ENCODE measurements at regions not wholly inside any gene's neighbourhood (a gene's known extent, or its start where the extent isn't known, plus 50 kb on each side); places are given as distances from the start of the nearest gene placed in this dataset.
"Not testable (repeated sequence)": the region's sequence is repeated elsewhere in the genome, so short reads cannot be mapped to it uniquely, and the experiment has no call there.

DNA sequence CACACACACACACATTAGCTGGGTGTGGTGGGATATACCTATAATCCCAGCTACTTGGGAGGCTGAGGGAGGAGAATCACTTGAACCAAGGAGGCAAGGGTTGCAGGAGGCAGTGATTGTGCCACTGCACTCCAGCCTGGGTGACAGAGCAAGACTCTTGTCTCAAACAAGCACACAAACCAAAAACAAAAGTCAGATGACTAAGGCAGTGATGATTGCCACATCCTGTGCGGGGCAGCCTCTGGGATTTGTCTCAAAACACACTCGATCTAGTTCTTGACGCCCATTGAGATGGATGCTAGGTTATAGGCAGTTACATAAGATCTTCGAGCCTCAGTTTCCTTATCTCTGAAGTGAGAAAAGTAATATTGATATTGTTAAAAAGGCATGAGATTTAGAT, 57.8 kb upstream of the NBPF8 start:
- H3K9me3 ChIP-seq (ENCODE audit: control insufficient read depth, low read length); H3K4me1 ChIP-seq (ENCODE audit: control insufficient read depth, insufficient read depth, low read length); H3K4me3 ChIP-seq (ENCODE audit: insufficient read depth, low read depth, low read length); H3K36me3 ChIP-seq (ENCODE audit: control insufficient read depth, insufficient read depth, low read length); H3K27me3 ChIP-seq (ENCODE audit: control insufficient read depth, insufficient read depth, low read length, poor library complexity, severe bottlenecking); H3K27ac ChIP-seq (ENCODE audit: insufficient read depth, low read depth, low read length, poor library complexity, severe bottlenecking): not testable (repeated sequence)
- no CpG with 5 or more reads among the region's 4 CpGs for WGBS, 2 experiments

DNA sequence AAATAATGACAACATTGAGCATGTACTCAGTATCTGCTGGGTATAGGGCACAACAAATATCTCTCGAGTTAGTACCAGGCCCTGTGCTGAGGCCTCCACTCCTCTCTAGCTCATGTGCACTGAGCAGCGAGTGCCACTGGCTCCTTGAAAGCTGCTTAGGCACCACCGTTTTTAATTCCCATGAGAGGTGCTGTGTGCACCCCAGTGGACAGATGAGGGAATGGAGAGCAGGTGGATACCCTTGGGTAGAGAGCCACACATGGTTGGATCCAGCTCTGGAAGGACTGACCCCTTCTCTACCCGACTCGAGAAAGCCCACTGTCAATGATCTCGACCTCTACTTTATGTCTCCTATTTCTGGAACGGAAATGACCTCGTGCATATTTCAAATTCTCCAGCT, 58.7 kb upstream of the NBPF8 start:
- H3K9me3 ChIP-seq (ENCODE audit: control insufficient read depth, low read length); H3K4me1 ChIP-seq (ENCODE audit: control insufficient read depth, insufficient read depth, low read length); H3K4me3 ChIP-seq (ENCODE audit: insufficient read depth, low read depth, low read length); H3K27me3 ChIP-seq (ENCODE audit: control insufficient read depth, insufficient read depth, low read length, poor library complexity, severe bottlenecking); H3K36me3 ChIP-seq (ENCODE audit: control insufficient read depth, insufficient read depth, low read length); H3K27ac ChIP-seq (ENCODE audit: insufficient read depth, low read depth, low read length, poor library complexity, severe bottlenecking): not testable (repeated sequence)
- WGBS, 2 experiments: no CpG with 5 or more reads among the region's 8 CpGs

DNA sequence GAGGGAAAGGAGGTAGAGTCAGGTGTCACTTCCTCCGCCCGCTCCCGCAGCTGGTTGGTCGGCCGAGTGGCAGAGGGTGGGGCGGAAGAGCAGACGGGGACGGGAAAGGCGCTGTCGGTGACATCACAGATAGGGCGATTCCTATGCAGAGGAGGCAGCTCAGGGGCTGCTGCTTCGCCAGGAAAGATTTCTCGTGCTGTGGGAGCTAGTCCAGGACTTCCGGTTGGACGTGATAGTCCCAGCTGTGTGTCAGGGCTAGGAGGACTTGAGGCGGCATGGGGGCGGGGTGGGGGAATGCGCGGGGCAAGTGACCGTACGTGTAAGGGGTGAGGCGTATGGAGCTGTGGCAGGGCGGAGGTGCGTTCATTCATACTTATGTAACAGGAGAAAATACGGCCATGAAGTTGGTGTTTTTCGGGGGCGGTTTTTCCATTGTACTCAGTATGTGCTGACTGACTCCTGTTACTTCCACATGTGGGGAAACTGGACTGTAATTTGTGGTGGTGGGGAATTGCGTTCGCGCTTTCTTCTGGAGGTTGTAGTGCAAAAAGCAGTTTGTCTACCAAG, 60.1 kb upstream of the NBPF8 start:
- not testable (repeated sequence) for H3K9me3 ChIP-seq (ENCODE audit: control insufficient read depth, low read length); H3K27me3 ChIP-seq (ENCODE audit: control insufficient read depth, insufficient read depth, low read length, poor library complexity, severe bottlenecking); H3K4me3 ChIP-seq (ENCODE audit: insufficient read depth, low read depth, low read length); H3K36me3 ChIP-seq (ENCODE audit: control insufficient read depth, insufficient read depth, low read length); H3K4me1 ChIP-seq (ENCODE audit: control insufficient read depth, insufficient read depth, low read length)
- 52 to 56% methylated on average over 7 to 10 of the region's 30 CpGs for WGBS, 2 experiments
- H3K27ac ChIP-seq (ENCODE audit: insufficient read depth, low read depth, low read length, poor library complexity, severe bottlenecking): peak overlapping the region; percentile 69

DNA sequence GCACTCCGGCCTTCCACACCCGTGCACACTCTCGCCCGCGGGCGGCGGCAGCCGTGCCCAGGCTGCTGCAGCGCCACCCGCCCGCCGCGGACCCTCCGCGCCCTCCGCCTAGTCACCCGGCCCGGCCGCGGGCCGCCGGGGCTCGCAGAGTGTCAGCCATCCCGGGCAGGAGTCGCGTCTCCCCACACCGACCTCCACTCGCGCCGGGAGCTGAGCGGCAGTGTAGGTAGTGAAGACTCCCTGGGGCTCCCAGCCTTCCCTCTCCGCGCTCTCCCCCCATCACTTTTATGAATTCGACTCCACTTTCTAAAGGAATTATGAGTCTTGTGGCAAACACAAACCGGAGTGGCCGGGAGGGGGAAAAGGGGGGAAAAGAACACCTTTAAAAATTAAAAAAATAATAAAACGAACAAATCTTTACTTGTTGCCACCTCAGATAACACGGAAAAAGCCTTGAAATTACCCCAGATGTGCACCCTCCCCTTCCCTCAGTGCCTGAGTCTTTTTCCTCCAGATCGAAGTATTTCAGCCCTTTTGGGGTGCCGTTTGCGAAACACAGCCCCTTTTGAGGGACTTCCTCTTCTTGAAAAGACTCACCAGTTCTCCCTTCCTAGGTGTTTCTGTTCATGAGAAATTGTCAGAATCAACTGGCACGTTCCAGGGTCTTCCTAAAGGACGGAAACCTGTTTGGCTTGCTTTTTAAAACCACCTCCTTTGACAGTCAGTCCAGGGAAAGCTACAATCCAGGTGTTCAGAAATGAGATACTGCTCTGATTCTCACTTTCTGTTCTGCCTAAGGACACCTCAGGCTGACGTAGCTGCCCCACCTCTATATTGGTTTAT, 72.4 kb upstream of the NBPF8 start:
- not testable (repeated sequence) for H3K36me3 ChIP-seq (ENCODE audit: control insufficient read depth, insufficient read depth, low read length); H3K4me3 ChIP-seq (ENCODE audit: insufficient read depth, low read depth, low read length); H3K9me3 ChIP-seq (ENCODE audit: control insufficient read depth, low read length); H3K4me1 ChIP-seq (ENCODE audit: control insufficient read depth, insufficient read depth, low read length); H3K27ac ChIP-seq (ENCODE audit: insufficient read depth, low read depth, low read length, poor library complexity, severe bottlenecking)
- WGBS, 2 experiments: 14 to 19% methylated on average over 4 of the region's 44 CpGs
- peaks cover 11% of the 10 kb centered on the region for H3K27me3 ChIP-seq (ENCODE audit: control insufficient read depth, insufficient read depth, low read length, poor library complexity, severe bottlenecking)

DNA sequence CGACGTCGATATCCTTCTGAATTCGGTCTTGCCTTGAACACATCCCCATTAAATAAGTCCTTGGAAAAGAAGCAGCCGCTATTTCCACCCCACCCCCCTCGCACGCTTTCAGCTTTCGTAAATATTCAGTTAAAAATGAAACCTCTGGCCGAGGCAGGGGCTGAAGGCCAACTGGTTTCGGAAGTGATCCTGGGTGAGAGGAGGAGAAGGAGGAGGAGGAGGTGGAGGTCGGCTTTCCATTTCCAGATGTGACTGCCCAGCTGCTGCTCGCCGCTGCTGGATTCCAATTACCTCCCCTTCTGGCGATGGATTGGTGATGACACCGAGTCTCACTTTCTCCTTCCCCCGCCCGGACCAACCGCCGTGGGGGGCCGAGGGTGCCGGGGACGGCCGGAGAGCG, 73.1 kb upstream of the NBPF8 start:
- H3K4me1 ChIP-seq (ENCODE audit: control insufficient read depth, insufficient read depth, low read length); H3K36me3 ChIP-seq (ENCODE audit: control insufficient read depth, insufficient read depth, low read length); H3K9me3 ChIP-seq (ENCODE audit: control insufficient read depth, low read length); H3K27ac ChIP-seq (ENCODE audit: insufficient read depth, low read depth, low read length, poor library complexity, severe bottlenecking): not testable (repeated sequence)
- peak overlapping the region; percentile 32 for H3K4me3 ChIP-seq (ENCODE audit: insufficient read depth, low read depth, low read length)
- WGBS, 2 experiments: 0% methylated on average over 2 to 5 of the region's 24 CpGs
- peaks cover 11% of the 10 kb centered on the region for H3K27me3 ChIP-seq (ENCODE audit: control insufficient read depth, insufficient read depth, low read length, poor library complexity, severe bottlenecking)

DNA sequence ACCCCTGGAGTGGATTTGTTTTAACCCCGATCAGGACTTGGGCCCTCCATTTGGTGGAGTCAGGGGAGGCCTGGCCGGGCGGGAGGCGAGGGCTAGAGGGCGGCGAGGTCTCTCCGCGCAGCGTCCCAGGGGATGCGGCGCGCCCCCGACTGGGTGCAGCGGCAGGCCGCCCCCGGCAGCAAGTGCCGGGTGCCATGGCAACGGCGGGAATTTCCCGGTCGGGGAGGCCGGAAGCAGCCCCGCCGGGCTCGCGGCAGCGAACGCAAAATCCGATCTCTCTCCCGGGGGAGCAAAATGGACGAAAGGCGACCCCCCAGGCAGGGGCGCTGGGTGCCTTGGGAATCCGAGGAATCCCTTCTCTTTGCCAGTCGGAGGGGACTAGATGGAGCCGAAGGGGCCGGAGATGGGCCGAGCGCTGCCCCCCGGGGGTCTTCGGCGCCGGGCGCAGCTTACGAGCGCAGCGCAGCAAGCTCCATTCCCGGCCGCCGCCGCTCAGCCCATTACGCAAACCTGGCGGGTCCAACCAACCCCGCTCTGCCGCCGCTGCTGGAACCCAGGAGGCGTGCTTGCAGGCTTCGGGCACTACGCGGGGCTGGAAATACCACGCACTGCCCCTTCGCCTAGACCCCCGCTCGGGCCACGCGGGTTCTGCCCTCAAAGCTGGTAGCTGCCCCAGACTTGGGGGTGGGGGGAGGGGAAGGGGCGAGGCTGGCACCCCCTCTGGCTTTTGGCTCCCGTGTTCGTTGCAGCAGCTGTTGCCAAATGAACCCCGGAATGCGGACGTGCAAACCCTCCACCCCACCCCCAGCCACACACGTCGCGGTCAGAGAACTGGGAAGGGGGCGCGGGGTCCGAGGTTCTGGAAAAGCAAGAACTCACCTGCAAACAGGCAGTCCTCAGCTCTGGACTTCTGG, 73.7 kb upstream of the NBPF8 start:
- not testable (repeated sequence) for H3K36me3 ChIP-seq (ENCODE audit: control insufficient read depth, insufficient read depth, low read length); H3K27ac ChIP-seq (ENCODE audit: insufficient read depth, low read depth, low read length, poor library complexity, severe bottlenecking); H3K4me1 ChIP-seq (ENCODE audit: control insufficient read depth, insufficient read depth, low read length); H3K9me3 ChIP-seq (ENCODE audit: control insufficient read depth, low read length)
- H3K27me3 ChIP-seq (ENCODE audit: control insufficient read depth, insufficient read depth, low read length, poor library complexity, severe bottlenecking): peaks cover 11% of the 10 kb centered on the region
- peak overlapping the region; percentile 35 for H3K4me3 ChIP-seq (ENCODE audit: insufficient read depth, low read depth, low read length)
- 0% methylated on average over 27 to 29 of the region's 78 CpGs for WGBS, 2 experiments

DNA sequence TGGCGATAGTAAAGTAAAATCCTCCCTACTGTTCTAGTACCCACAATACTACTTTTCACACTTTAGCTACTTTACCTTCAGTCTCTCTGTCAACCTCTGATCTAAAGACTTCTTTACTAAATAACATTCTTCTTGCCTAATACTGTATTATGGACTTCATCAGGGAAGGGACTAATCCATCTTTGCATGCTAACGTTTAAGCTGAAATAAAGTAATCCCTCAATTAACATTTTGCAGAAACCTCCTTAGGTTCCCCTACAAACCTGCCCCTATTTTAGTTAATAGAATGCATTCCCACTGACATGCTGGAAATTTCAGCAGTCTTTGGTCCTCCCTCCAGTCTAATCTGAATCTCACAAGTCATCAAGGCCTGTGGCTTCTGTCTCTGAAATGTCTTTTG, 99.1 kb upstream of the NBPF8 start:
- H3K27me3 ChIP-seq (ENCODE audit: control insufficient read depth, insufficient read depth, low read length, poor library complexity, severe bottlenecking); H3K27ac ChIP-seq (ENCODE audit: insufficient read depth, low read depth, low read length, poor library complexity, severe bottlenecking); H3K4me3 ChIP-seq (ENCODE audit: insufficient read depth, low read depth, low read length); H3K36me3 ChIP-seq (ENCODE audit: control insufficient read depth, insufficient read depth, low read length); H3K4me1 ChIP-seq (ENCODE audit: control insufficient read depth, insufficient read depth, low read length); H3K9me3 ChIP-seq (ENCODE audit: control insufficient read depth, low read length): not testable (repeated sequence)
- no CpG with 5 or more reads among the region's 2 CpGs for WGBS, 2 experiments

DNA sequence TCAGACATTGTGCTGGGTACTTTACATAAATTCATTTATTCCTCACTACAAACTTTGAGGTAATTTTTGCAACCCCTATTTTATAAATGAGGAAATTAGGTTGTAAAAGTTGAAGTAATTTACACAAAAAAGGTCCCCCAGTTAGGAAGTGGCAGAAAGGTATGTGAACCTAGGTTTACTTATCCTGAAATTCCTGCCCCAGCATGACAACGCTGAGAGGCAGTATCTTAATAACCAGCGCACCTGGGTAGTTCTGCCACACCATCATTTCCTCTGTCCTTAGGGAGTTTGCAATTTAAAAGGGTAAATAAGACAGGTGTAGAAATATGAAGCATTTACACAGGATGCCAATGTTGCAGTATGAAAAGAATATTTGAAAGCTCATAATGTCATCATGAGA, 102.9 kb upstream of the NBPF8 start:
- not testable (repeated sequence) for H3K9me3 ChIP-seq (ENCODE audit: control insufficient read depth, low read length); H3K36me3 ChIP-seq (ENCODE audit: control insufficient read depth, insufficient read depth, low read length); H3K4me1 ChIP-seq (ENCODE audit: control insufficient read depth, insufficient read depth, low read length); H3K27ac ChIP-seq (ENCODE audit: insufficient read depth, low read depth, low read length, poor library complexity, severe bottlenecking); H3K27me3 ChIP-seq (ENCODE audit: control insufficient read depth, insufficient read depth, low read length, poor library complexity, severe bottlenecking); H3K4me3 ChIP-seq (ENCODE audit: insufficient read depth, low read depth, low read length)
- WGBS, 2 experiments: no CpG with 5 or more reads among the region's 2 CpGs

DNA sequence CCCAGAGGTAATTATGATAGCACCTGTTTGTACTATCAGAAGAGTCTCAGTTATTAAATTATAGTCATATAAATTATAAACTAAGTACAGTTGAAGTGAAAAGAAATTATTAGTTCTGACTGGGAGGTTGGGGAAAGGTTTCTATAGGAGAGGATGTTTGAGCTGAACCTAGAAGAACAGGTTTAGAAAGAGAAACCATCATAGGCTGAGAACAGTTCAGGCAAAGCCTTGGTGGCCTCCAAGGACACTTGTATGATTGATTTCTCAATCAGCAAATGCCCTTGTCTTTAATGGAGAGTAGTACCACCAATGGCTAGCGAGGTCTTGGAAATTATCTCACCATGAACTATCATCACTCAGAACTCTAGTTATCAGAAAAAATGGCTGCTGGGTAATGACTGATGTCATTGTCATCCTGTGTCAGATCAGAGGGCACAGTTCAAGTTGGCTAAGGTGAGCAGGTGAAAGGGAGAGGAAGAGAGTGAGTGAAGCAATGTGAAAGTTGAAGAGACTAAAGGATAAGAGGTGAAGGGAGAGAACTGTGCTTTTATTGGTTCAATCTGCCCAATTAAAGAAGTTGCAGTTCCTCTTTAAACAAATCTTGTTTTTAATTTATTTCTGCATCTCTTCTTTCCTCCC, 105.8 kb upstream of the NBPF8 start:
- not testable (repeated sequence) for H3K36me3 ChIP-seq (ENCODE audit: control insufficient read depth, insufficient read depth, low read length); H3K27me3 ChIP-seq (ENCODE audit: control insufficient read depth, insufficient read depth, low read length, poor library complexity, severe bottlenecking); H3K4me1 ChIP-seq (ENCODE audit: control insufficient read depth, insufficient read depth, low read length); H3K9me3 ChIP-seq (ENCODE audit: control insufficient read depth, low read length); H3K27ac ChIP-seq (ENCODE audit: insufficient read depth, low read depth, low read length, poor library complexity, severe bottlenecking); H3K4me3 ChIP-seq (ENCODE audit: insufficient read depth, low read depth, low read length)
- WGBS, 2 experiments: no CpG with 5 or more reads among the region's 1 CpG

DNA sequence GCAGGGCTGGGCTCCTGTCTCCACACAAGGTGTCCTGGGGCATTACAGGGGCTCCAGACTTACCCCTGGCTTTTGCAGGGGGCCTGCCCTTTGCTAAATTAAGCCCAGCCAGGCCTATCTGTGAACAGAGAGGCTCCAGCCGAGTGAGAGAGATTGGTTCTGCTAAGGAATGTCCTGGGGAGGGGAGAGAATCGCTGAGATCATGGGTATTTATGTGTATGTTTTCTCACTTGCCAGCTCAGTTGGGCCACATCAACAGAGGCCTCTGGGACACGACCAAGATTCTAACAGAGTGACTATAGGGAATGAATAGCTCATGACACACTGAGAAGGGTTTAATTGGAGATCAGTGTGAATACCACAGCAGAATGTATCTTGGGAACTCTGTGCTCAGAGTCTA, 109.8 kb upstream of the NBPF8 start:
- WGBS, 2 experiments: no CpG with 5 or more reads among the region's 3 CpGs
- H3K4me1 ChIP-seq (ENCODE audit: control insufficient read depth, insufficient read depth, low read length); H3K27ac ChIP-seq (ENCODE audit: insufficient read depth, low read depth, low read length, poor library complexity, severe bottlenecking); H3K27me3 ChIP-seq (ENCODE audit: control insufficient read depth, insufficient read depth, low read length, poor library complexity, severe bottlenecking); H3K4me3 ChIP-seq (ENCODE audit: insufficient read depth, low read depth, low read length); H3K36me3 ChIP-seq (ENCODE audit: control insufficient read depth, insufficient read depth, low read length); H3K9me3 ChIP-seq (ENCODE audit: control insufficient read depth, low read length): not testable (repeated sequence)
